Mesodermal cell (in vitro differentiated cells): ENCODE measurements at regions not wholly inside any gene's neighbourhood (a gene's known extent, or its start where the extent isn't known, plus 50 kb on each side); places are given as distances from the start of the nearest gene placed in this dataset.

ENCODE experiments used
- H3K27ac ChIP-seq: 2 replicates; pipeline ENCODE4 v1.7.0; 2013; ENCODE audit warnings: mild to moderate bottlenecking, low read depth, low read length, moderate library complexity; ENCODE audit not compliant: severe bottlenecking
- H3K36me3 ChIP-seq: 2 replicates; pipeline ENCODE4 v1.7.1; 2013; ENCODE audit warnings: mild to moderate bottlenecking, low read length, moderate library complexity; ENCODE audit not compliant: control insufficient read depth, insufficient read depth
- H3K4me1 ChIP-seq: one replicate; pipeline ENCODE4 v1.7.1; 2013; ENCODE audit warnings: mild to moderate bottlenecking, low read length; ENCODE audit not compliant: insufficient read depth, control insufficient read depth, poor library complexity, severe bottlenecking
- H3K4me3 ChIP-seq: 2 replicates; pipeline ENCODE4 v1.7.0; 2013; ENCODE audit warnings: low read length, control low read depth, mild to moderate bottlenecking; ENCODE audit not compliant: insufficient read depth, poor library complexity, severe bottlenecking; ENCODE audit errors: extremely low read depth
- H3K9me3 ChIP-seq: 2 replicates; pipeline ENCODE4 v1.7.1; 2013; ENCODE audit warnings: mild to moderate bottlenecking, low read length, moderate library complexity; ENCODE audit not compliant: control insufficient read depth
- WGBS, 2 experiments: methylation state at CpG; one replicate each; pipeline ENCODE4 v1.1.5; 2013; ENCODE audit warnings: missing lambda C conversion rate in 2 of 2; ENCODE audit not compliant: insufficient coverage in 2 of 2; 5-methylcytosine and 5-hydroxymethylcytosine counted together

GRCh38 chr13:31424130-31424729 is 224.5 kb downstream of the B3GLCT start:
- no peak overlapping the region for H3K4me3 ChIP-seq

GRCh38 chr13:31426395-31426794 is 226.6 kb downstream of the B3GLCT start:
- H3K4me3 ChIP-seq = no peak overlapping the region
- H3K9me3 ChIP-seq = no peaks in the 10 kb centered on the region
- H3K36me3 ChIP-seq = no peaks in the 10 kb centered on the region
- H3K4me1 ChIP-seq = no peaks in the 10 kb centered on the region
- H3K27ac ChIP-seq = no peak overlapping the region

More at GRCh38 chr13:31424130-31424729, 224.5 kb downstream of the B3GLCT start:
- H3K27ac ChIP-seq = no peak overlapping the region
- no peaks in the 10 kb centered on the region for H3K36me3 ChIP-seq
- no peaks in the 10 kb centered on the region for H3K9me3 ChIP-seq
- 0 to 4% methylated on average over 1 to 4 of the region's 6 CpGs for WGBS, 2 experiments
- H3K4me1 ChIP-seq = no peaks in the 10 kb centered on the region

- no peaks in the 10 kb centered on the region for H3K9me3 ChIP-seq
- H3K4me3 ChIP-seq = no peak overlapping the region
- H3K36me3 ChIP-seq = no peaks in the 10 kb centered on the region
- H3K27ac ChIP-seq = no peak overlapping the region
- WGBS, 2 experiments = 44 to 67% methylated on average over 2 to 3 of the region's 4 CpGs
- no peaks in the 10 kb centered on the region for H3K4me1 ChIP-seq
These were observed 227.7 kb downstream of the B3GLCT start for GRCh38 chr13:31427151-31428100.

GRCh38 chr13:31431722-31432137 is 232.0 kb downstream of the B3GLCT start:
- no peak overlapping the region for H3K27ac ChIP-seq
- WGBS, 2 experiments = 60 to 72% methylated on average over 1 to 3 of the region's 4 CpGs
- H3K9me3 ChIP-seq = no peaks in the 10 kb centered on the region
- H3K4me3 ChIP-seq = no peak overlapping the region
- no peaks in the 10 kb centered on the region for H3K36me3 ChIP-seq
- H3K4me1 ChIP-seq = no peaks in the 10 kb centered on the region

- Histone ChIP-seq H3K36me3 (no peaks in the 10 kb centered on the region), H3K9me3 (no peaks in the 10 kb centered on the region), H3K27ac (no peak overlapping the region), H3K4me3 (no peak overlapping the region), H3K4me1 (no peaks in the 10 kb centered on the region)
- WGBS, 2 experiments = no CpG with 5 or more reads among the region's 1 CpG
These were observed 233.4 kb downstream of the B3GLCT start for GRCh38 chr13:31433207-31433606.

GRCh38 chr13:31433746-31434145 is 234.0 kb downstream of the B3GLCT start:
- H3K36me3 ChIP-seq = no peaks in the 10 kb centered on the region
- H3K9me3 ChIP-seq = no peaks in the 10 kb centered on the region
- 85 to 93% methylated on average over 3 to 5 of the region's 7 CpGs for WGBS, 2 experiments
- H3K27ac ChIP-seq = no peak overlapping the region
- H3K4me3 ChIP-seq = no peak overlapping the region
- no peaks in the 10 kb centered on the region for H3K4me1 ChIP-seq

GRCh38 chr13:31434613-31435012 is 234.8 kb downstream of the B3GLCT start:
- H3K9me3 ChIP-seq = no peaks in the 10 kb centered on the region
- H3K4me1 ChIP-seq = no peaks in the 10 kb centered on the region
- WGBS, 2 experiments = 92 to 93% methylated on average over 6 to 7 of the region's 8 CpGs
- no peak overlapping the region for H3K4me3 ChIP-seq
- no peaks in the 10 kb centered on the region for H3K36me3 ChIP-seq
- H3K27ac ChIP-seq = no peak overlapping the region

- Histone ChIP-seq H3K4me1 (no peaks in the 10 kb centered on the region), H3K4me3 (no peak overlapping the region), H3K27ac (no peak overlapping the region), H3K9me3 (no peaks in the 10 kb centered on the region), H3K36me3 (no peaks in the 10 kb centered on the region)
- WGBS, 2 experiments = 89 to 98% methylated on average over 3 to 4 of the region's 4 CpGs
These were observed 235.8 kb downstream of the B3GLCT start for GRCh38 chr13:31435536-31435935.

- H3K4me1 ChIP-seq = no peaks in the 10 kb centered on the region
- no peaks in the 10 kb centered on the region for H3K9me3 ChIP-seq
- WGBS, 2 experiments = 93% methylated on average over 2 to 4 of the region's 5 CpGs
- no peak overlapping the region for H3K4me3 ChIP-seq
- no peaks in the 10 kb centered on the region for H3K36me3 ChIP-seq
- no peak overlapping the region for H3K27ac ChIP-seq
These were observed 236.7 kb downstream of the B3GLCT start for GRCh38 chr13:31436478-31436877.

GRCh38 chr13:31437975-31438374 is 238.2 kb downstream of the B3GLCT start:
- H3K36me3 ChIP-seq = no peaks in the 10 kb centered on the region
- WGBS, 2 experiments = 85 to 94% methylated on average over 3 of the region's 3 CpGs
- H3K27ac ChIP-seq = no peak overlapping the region
- no peak overlapping the region for H3K4me3 ChIP-seq
- H3K4me1 ChIP-seq = no peaks in the 10 kb centered on the region
- no peaks in the 10 kb centered on the region for H3K9me3 ChIP-seq

- H3K4me3 ChIP-seq = no peak overlapping the region
- WGBS, 2 experiments = 87 to 100% methylated on average over 2 of the region's 2 CpGs
- no peak overlapping the region for H3K27ac ChIP-seq
- H3K9me3 ChIP-seq = no peaks in the 10 kb centered on the region
- no peaks in the 10 kb centered on the region for H3K36me3 ChIP-seq
- no peaks in the 10 kb centered on the region for H3K4me1 ChIP-seq
These were observed 240.4 kb downstream of the B3GLCT start for GRCh38 chr13:31440132-31440531.
